Gastroesophageal sphincter (tissue), 3 donors: ENCODE measurements at regions not wholly inside any gene's neighbourhood (a gene's known extent, or its start where the extent isn't known, plus 50 kb on each side); places are given as distances from the start of the nearest gene placed in this dataset.

Experiments used
- CTCF ChIP-seq, 4 experiments: fragments of 200-600 bp in 2 of 4; fragments of 450-650 bp in 2 of 4; sonication (generic) in 1 of 4; IDR thresholded peaks; one replicate each; pipeline ENCODE4 v1.5.1; 2017 to 2019; ENCODE audit warnings: antibody characterized with exemption in 4 of 4, mild to moderate bottlenecking in 2 of 4, moderate library complexity in 2 of 4
- POLR2A ChIP-seq, 2 donors: fragments of 450-650 bp; IDR thresholded peaks; one replicate each; pipeline ENCODE4 v1.6.1; 2017; ENCODE audit warnings: antibody characterized with exemption in 2 of 2, mild to moderate bottlenecking in 2 of 2, moderate library complexity in 1 of 2
- POLR2AphosphoS5 ChIP-seq: sonication (generic); formaldehyde crosslinking; IDR thresholded peaks from one replicate; pipeline ENCODE4 v1.6.1; 2017; ENCODE audit warnings: antibody characterized with exemption

GRCh38 chr11:67745181-67745726, 70.8 kb upstream of the ALDH3B2 start:
- TF ChIP-seq CTCF (IDR thresholded peaks at IDR 0.05) (no peak), POLR2A (IDR thresholded peaks at IDR 0.05) (no peak), POLR2AphosphoS5 (no peak)
